A204.1 (cell line): ENCODE measurements at regions not wholly inside any gene's neighbourhood (a gene's known extent, or its start where the extent isn't known, plus 50 kb on each side); places are given as distances from the start of the nearest gene placed in this dataset.
"Not testable (repeated sequence)": the region's sequence is repeated elsewhere in the genome, so short reads cannot be mapped to it uniquely, and the experiment has no call there.

Source experiments
- FAIRE-seq: peaks from 2 replicates; lab custom pipeline; 2012; peaks lifted over from hg19 to GRCh38; lab: Jason Lieb, UNC

DNA sequence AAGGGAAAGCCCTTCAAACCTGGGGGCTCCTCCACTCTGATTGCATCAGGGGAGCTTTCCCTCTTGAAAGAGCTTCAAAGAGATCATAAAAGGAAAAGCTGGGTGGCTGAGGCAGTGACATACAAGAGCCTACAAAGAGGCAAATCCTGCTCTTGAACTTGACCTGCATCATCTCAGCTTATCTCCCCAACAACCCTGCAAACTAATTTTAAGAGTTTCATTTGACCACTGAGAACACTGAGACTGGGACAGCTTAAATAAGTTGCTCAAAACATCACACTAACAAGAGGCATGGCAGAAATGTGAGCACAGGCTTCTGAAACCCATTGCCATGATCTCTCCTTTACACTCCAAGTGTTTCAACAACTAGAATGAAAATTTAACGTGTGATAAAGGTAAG is 101.6 kb upstream of the PPARGC1A start:
- no peak for FAIRE-seq

DNA sequence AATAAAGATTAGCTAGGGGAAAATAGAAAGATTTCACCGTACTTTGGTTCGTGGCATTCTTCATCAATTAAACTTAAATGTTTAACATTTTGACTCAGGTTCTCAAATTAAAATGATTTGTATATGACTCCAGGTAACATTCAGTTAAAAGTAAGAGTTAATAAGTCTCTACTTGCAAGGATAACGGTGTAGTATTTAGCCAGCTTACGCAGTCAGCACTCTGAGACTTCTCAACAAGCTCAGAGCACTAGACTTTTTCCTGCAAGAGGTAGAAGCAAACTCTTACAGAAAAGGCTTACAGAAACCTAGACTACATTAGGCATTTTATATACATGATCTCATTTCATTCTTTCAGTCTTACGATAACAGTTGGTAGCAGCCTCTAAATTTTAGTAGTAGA is 96.4 kb upstream of the PPARGC1A start:
- FAIRE-seq: no peak

DNA sequence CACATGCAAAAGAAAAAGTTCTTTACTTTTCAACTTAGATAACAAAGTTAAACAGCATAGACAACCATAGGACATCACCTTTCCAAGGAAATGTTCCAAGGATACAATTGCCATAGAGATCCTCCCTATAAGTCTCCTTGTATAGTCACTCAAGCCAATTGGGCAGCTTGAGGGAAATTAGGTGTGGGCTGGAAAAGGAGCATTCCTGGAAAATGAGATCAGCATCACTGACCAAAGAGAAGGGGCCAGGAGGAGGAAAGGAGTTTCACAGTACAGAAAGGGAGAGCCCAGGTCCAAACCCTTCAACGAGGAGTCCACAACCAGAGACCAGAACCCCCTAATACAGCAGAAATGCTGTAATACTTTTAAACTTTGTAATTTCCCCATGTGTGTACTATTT is 91.5 kb upstream of the PPARGC1A start:
- FAIRE-seq: no peak

DNA sequence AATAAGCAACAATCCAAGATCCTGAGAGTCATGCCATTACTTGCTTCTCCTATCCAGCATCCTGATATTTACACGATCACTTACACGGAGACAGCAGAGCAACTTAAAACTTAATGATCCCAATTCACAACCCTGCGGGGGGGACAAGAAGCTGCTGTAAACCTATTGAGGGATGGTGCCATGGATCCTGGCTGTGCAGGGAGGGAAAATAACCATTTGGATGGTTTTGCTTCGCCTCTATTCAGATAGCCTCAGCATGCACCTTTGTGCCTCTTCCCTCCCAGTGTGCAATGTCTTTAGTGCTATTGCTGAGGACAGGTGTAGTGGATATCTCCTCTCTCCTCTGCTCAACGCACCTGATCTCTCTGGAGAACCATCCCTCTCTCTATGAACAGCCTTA is 89.7 kb upstream of the PPARGC1A start:
- no peak for FAIRE-seq

DNA sequence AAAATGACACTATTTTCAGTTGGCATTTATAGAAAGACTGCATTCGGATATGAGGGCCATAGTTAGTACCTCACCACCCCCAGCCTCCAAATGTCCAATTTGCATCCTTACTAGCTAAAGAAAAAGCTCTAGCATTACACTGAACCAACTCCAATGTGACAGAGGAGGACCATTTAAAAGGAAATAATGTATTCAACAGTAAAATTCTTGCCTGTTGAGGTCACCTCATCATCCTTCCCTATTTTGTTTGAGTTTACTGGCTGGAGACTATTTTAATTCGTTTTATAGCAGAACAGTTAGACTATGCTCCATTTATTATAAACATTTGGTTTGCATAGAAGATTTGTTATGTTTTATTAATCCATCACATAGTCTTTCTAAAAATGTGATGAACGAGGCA is 88.2 kb upstream of the PPARGC1A start:
- FAIRE-seq: no peak

DNA sequence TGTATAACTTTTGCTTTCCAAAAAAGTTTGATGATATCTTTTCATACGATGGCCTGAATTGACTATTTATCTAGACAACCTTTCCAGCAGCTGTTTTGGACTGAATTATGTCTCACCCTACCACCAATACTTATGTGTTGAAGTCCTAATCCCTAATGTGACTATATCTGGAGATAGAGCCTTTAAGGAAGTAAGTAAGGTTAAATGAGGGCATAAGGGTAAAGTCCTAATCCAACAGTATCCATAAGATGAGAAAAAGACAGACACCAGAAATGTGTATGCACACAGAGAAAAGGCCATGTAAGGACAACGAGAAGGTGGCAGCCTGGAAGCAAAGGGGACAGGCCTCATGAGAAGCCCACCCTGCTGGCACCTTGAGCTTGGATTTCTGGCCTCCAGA is 86.6 kb upstream of the PPARGC1A start:
- no peak for FAIRE-seq

DNA sequence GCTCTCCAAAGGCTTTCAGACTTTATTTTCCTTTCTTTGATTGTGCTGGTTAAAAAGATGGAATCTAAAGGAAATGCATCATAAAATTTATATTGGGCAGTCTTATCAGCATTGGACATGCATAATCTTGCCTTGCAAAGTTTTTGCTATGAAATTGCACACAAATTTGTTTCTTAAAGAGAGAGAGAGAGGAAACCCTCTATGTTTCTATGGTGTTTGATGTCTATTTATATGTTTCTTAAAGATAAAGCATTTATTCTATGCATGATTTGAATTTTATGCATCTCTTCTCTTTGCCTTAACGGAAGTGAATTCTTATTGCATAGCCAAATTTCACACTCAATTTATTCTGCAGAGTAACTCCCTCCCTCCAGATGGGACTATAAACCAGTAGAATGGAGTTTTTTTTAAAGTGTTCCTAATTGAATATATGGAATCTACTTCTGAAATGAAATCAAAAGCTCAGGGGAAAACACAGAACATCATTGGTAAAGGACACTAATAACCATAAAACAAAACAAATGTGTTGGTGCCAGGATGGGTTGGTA is 83.5 kb upstream of the PPARGC1A start:
- FAIRE-seq: no peak

DNA sequence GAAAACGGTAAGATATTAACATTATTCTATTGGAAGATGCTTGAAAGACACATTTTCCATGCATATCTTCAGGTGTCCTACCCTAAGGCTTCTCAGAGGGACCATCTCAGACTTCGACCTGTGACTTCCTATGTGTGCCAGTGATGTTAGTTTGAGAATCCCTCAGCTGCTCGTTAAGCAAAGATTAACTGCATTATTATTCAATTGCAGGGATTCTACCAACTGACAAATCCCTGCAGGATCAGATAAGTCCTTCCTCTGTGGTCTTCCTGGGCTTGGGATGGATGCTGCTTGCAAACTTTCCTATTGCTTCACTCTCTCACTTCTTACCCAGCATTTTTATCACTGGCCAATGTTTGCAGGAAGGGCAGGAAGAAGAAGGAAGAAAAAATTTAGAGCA is 83.0 kb upstream of the PPARGC1A start:
- no peak for FAIRE-seq

DNA sequence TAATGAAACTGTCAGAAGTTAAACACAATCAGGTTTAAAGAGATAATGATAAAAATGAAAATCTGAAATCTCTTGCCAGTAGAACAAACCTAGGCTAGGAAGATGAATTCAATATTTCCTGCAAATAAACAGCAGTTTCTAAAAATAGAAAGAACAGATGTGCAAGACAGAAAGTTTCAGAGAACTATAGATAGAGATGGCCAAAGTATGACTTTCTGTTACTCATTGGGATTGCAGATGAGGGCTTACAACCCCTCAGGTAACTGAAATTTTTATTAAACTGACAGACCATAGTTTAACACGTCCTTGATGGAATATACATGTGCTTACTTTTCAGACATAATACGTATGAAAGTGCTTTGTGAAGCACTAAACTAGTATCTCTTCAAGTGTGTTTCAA is 82.3 kb upstream of the PPARGC1A start:
- FAIRE-seq: no peak

DNA sequence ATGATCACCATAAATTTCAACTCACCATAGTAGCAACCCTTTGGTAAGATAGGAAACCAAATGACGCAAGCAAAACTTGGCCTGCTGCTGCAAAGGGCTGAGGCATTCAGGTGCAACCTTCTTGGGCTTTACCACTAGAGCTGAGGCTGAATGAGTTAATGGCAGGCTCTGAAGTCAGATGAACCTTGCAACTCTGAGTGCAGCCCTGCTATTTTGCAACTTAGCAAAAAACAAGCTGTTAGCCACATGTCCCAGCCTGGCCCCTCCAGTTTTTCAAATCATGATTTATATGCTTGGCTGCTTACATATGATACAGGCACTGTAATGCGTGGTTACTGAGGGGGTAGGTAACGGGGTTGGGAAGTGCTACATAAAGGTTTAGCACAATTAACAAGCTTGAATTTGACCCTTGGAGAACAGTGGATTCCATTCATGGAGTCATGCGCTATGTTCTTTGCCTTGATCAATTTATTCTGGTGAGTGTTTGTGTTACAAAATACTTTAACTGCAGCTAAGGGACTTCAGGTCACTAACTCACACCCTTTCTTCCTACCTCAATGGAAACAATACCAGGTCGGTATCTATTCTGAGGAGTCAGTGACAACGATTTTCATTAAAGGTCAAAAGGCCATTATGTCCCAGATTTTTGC is 80.5 kb upstream of the PPARGC1A start:
- FAIRE-seq: no peak

DNA sequence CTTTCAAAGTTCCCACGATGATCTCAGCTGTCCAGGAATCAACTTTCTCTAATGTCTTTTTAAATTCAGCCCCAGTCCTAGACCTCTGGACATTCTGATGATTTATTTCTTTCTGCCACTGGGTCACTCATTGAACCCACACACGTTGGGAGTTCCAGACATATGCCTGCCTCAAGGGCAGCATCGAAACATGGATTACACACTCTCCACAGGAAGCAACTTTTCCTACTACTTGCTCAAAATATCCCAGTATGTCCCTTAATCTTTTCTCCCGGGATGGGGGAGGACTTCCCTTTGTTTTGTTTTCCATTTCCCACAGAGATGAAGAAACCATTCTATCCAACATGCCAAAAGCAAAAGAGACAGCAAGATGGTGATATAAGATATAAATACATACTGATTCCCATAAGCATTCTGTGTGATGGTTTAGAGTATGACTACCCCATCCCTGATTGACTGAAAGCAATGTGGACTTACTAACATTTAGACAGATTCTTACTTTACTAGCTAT is 79.8 kb upstream of the PPARGC1A start:
- no peak for FAIRE-seq

DNA sequence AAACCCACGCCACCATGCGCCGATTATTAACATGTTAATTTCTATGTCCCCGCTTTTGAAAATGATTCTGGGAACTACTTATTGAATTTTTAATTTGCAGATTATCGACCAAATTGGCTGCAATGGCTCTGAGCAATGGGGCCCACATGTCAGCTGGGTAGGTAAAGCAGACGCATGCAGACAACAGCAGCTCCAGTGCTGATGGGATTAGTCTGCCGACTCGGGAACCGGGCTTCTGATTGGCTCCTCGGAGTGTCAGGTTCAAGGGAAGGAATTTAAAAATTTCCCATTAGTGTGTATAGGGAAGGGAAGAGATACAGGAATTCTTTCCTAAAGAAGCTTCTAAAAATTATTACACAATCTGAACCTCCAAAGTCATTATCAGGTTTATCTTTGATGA is 77.4 kb upstream of the PPARGC1A start:
- FAIRE-seq: no peak

DNA sequence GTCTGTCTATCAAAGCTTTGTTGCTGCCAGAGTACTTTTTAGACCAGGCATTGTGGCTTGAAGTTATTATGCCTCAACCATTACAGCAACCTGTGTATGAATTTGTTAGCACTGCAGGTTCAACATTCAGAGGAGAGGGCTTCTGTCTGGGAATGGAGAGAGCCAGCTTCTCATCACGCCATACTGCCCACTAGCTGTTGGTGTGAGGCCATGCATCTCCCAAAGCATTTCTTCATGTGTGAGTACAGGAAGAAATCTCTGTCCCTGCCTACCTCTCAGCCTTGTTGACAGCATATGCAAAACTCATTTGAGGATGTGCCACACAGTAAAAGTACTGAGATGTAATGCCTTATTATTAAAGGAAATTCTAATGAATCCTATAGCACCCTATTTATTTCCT is 76.9 kb upstream of the PPARGC1A start:
- no peak for FAIRE-seq

DNA sequence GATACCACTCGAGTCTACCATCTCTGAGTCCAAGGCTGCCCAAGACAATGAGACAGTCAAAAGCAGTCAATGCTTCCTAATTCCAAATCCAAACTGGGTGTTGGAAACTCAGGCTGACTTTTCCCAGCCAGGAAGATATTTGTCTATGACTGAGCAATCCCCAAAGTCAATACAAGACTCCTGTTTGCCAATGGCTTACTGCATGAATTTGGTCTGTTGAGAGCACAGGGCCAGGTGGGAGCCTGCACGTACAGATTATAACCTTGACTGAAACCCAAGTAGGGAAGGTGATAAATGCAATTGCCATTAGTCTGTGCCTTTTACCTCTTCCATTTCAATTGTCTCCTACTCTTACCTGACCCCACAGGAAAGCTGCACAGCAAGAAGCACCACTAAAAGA is 72.6 kb upstream of the PPARGC1A start:
- FAIRE-seq: no peak

DNA sequence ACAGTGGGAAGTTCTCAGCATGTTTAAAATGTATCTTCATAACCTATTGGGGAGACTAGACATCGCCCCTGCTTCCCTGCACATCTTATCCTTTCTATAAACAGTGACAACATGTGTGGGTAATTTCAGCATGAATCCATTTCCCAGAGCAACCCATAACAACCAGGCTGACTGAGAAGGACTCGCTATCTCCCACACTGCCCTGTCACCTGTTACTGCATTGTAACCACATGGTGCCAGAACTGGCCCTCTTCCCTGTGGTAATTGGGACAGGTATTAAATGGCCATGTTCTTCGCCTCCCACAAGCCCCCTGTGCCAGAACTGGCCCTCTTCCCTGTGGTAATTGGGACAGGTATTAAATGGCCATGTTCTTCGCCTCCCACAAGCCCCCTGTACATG is 71.5 kb upstream of the PPARGC1A start:
- FAIRE-seq: not testable (repeated sequence)

DNA sequence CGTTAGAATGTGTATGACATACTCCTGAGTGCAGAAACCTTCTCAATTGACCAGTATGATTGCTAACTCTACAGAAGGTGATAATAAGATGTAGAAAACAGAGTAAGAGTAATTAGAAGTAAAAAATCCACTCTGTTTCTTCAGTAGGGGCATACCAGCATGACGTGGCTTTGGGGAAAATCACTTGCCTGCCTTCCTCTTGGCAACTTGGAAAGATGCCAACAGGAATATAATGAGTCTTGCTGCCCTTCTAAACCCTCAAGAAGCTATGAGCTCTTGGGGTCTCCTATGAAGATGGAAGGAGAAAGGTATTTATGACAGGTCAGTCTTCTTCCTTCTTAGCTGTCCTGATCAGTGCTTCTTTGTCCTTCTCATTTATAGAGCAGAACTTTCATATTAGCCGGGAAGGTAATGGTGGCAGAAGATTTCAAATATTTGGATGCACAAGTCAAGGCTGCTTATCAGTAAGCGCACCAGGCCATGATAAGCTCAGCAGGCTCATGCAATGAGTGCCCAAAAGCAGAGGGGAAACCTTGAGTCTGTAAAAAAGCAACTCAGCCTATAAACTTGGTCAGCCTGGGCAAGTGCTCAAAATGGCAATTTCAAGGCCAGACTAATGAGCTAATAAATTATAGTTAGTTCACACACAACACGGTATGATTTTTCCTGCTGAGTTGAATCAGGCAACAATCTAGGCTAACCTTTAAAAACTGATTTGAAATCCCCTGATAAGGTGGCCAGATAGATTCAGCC is 69.7 kb upstream of the PPARGC1A start:
- no peak for FAIRE-seq

DNA sequence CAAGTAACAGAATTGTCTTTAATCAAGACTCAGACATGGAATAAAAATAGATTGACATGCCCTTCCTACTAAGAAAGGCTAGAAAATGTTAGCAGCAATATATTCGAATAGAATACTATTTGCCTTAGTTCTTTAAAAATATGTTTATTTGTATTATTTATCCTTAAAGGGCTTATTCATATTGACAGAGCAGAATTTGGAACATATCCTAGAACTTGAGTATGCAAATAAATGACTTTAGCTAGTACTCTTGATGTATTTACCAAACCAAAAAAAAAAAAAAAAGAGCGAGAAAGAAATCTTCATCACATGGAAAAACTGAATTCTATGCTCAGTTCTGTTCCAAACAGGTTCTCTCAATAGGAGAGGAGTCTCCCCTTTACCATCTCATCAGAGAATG is 68.9 kb upstream of the PPARGC1A start:
- no peak for FAIRE-seq

DNA sequence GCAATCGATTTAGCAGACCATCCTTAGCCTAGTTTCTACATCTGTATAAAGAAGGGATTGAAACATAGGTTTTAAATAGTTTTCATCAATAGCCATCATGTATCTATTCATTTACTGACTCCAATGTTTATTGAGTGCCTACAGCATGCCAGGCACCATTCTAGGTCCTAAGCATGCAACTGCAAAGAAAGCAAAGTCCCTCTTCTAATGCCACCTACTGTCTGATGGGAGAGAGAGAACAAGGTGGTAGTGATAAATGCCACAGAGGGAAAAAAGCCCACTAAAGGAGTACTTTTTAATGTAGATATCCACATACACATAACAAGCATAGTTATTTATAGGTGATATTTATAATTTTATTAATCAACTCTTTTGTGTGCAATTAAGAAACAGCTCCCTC is 67.6 kb upstream of the PPARGC1A start:
- FAIRE-seq: no peak

DNA sequence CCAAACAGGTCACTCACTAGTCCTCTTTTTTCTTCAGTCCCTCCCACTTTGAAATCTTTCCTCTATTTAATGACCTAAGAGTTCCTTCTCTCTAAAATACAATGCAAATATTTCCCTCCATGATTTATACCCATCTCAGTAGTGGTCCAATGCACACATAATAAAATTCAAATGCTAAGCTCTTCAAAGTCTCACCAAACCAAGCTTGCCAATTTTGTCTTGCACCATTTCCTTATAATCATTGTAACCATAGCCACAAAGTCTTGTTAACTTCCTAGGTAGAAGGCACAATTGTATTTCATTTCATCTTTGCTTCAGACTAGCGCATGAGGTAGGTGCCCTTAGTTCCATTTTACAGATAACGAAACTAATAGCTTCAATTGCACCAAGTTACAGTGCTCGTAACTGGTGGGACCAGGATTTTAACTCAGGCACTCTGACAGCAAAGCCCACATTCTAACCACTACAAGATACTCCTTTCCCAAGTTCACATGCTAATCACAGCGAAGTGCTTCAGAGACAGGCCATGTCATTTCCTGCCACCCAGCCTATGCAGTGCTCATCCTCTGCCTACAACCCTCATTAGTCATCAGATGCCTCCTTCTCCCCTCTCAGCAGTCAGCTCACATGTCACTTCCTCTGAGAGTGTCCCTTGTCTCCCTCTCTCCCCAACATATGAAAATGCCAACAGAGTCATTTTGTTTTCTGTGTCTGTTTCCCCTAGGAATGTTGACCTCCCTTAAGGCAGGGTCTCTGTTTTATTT is 66.9 kb upstream of the PPARGC1A start:
- FAIRE-seq: no peak

DNA sequence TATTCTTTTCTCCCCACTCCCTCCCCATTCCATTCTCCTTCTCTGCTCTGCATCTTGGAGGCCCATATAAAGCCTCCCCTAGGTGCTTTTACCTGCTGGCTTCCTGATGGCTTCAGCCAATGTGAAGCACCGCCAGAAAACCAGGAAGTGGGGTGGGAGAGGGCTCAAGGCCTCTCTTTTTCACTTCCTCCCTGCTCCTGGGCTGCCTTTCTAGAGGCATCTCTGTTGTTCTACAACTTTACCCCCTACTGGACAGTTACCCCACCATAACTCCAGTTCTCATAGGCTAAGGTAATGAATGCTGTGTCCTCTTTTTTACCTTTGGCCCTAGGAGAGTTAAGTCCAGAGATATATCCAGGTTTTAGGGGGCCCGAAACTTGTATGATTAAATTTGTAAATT is 62.4 kb upstream of the PPARGC1A start:
- FAIRE-seq: no peak

DNA sequence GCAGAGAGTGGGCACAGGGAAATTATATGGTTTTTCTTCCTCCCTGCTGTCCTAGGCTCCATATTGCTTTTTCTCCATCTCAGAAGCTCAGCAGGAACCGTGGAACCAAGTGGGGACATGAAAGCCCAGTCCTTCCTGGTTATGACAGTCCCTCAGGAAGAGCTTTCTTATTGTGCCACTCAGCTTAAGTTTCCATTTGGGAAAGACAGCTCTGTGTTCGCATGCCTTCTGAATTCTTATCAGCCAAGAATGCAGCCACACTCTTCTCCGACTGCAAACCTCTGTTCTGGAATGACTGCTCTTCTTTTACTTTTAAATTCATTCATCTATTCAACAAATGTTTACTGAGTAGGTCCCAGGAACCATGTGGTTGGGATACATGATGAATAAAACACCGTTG is 58.0 kb upstream of the PPARGC1A start:
- FAIRE-seq: no peak

DNA sequence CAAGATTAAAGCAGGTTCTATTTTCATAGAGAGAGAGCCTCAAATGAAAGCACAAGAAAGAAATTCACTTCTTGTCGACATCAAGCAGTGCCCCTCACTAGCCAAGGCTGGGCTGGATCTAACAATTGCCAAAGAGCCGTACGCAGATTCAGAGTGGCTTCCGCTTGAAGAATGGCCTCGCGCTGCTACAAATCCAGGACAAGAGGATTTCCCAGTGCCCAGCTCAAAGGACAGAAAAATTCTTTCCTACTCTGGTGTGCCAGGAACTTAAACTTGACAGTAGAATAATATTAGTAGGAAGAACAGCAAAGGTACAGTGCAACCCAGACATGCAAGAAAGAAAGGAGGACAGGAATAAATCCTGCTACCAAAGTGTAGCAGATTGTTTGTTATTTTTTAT is 56.5 kb upstream of the PPARGC1A start:
- no peak for FAIRE-seq

DNA sequence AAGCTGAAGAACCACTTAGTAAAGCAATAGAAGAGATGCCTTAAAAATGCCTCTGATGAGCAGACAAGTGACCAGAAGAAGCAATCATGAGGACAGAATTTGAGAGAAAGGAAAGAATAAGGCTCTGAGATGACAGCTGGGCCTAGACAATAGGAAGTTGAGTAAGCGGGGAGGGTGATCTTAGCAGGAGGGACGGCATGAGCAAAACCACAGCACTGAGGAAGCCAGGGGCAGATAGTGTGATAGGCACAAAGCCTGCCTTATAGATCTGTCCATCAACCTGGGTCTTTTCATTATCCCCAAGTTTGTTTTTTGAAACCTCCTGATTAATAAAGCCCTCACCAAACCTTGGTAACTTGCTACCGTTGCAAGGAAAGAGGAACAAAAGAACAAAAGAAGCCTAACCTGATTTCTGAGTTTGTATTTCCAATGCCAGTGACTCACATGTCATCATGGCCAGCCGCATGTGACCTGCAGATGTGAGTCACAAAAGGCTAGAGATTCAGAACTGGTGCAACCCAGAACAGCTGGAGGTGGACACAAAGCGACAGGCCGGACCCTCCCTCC is 55.7 kb upstream of the PPARGC1A start:
- FAIRE-seq: no peak
